ENCODE measurements at regions not wholly inside any gene's neighbourhood (a gene's known extent, or its start where the extent isn't known, plus 50 kb on each side); places are given as distances from the start of the nearest gene placed in this dataset.
"Not testable (repeated sequence)": the region's sequence is repeated elsewhere in the genome, so short reads cannot be mapped to it uniquely, and the experiment has no call there.

DNA sequence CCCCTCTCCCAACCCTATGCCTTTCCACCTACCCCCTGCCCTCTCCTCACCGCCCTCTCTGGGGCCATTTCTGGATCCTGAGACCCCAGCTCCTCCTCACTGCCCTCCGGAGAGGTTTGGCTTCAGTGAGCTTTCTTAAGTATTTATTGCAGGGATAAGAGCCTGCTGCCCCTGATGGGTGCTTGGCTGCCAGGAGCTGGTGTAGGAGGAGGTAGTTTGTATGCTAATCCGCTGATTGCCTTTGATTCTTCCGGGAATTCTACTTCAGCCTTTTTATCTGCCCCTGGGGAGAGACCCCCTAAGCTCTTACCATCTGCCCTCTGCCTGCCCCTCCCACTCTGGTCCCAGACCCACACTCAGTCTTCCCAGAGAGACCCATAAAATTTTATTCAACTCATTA, 263.5 kb upstream of the PODXL start:
- H3K27ac ChIP-seq, result no peak overlapping the region
- ChIA-PET CTCF (no interaction called here), POLR2A (ENCODE audit: low non-redundant PET) (no interaction called here)
- no peak for TF ChIP-seq CTCF (conservative IDR thresholded peaks at IDR 0.05; ENCODE audit: low read depth)
- DNase-seq (ENCODE audit: low spot score), result no peak

DNA sequence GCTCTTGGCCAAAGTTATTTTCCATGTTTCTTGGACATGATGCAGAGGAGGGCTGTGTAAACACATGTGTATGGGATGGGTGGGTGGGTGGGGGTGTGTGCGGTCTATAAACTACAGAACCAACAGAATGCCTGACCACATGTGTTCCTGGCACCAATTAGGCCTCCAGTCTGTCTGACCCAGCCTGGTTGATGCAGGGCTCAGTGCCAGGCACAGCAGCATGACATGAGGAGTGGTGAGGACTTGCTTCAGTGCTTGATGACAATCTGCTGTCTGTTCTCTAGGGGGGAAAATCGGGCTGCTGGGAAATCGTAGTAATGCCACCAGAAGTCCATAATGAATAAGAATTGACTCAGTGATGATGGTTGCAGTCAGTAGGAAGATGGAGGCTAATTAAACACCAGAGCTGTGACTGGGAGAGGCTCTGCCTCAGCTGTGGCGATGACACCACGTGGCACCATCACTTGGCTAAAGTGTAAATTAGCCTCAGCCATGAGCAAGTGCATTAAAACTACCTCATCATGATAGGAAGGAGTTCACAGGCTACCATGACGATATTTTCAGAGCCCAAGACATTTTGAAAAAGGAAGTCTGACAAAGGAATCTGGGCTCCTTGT, 260.1 kb upstream of the PODXL start:
- ChIA-PET POLR2A (ENCODE audit: low non-redundant PET) (no interaction called here), CTCF (interaction anchor here (0.8 kb wide), 1 partner anchor 42 kb away, joined by 3 read pairs; no protein-coding TSS in a partner anchor)
- no peak overlapping the region for H3K27ac ChIP-seq
- no peak for TF ChIP-seq CTCF (conservative IDR thresholded peaks at IDR 0.05; ENCODE audit: low read depth)
- DNase-seq (ENCODE audit: low spot score), result no peak

GRCh38 chr7:131808736-131809135, 252.3 kb upstream of the PODXL start:
- CTCF ChIA-PET, result no interaction called here
- no peak for DNase-seq (ENCODE audit: low spot score)
- POLR2A ChIA-PET (ENCODE audit: low non-redundant PET), result no interaction called here
- H3K27ac ChIP-seq, result no peak overlapping the region
- TF ChIP-seq CTCF (conservative IDR thresholded peaks at IDR 0.05; ENCODE audit: low read depth), result no peak

DNA sequence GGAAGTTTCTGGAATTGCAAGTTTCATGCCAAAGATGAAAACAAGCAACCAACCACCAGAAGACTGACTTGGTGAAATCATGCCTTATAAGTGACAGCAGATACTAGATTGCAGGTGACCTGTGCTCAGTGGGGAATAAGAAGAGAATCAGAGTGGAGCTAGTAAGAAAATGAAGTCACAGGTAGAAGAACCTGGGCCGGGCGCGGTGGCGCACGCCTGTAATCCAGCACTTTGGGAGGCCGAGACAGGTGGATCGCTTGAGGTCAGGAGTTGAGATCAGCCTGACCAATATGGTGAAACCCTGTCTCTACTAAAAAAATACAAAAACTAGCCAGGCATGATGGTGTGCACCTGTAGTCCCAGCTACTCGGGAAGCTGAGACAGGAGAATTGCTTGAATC, 251.7 kb upstream of the PODXL start:
- POLR2A ChIA-PET (ENCODE audit: low non-redundant PET); CTCF ChIA-PET; H3K27ac ChIP-seq; DNase-seq (ENCODE audit: low spot score): not testable (repeated sequence)

- H3K27ac ChIP-seq, result no peak overlapping the region
- no peak for DNase-seq (ENCODE audit: low spot score)
- ChIA-PET CTCF (no interaction called here), POLR2A (ENCODE audit: low non-redundant PET) (no interaction called here)
- no peak for TF ChIP-seq CTCF (conservative IDR thresholded peaks at IDR 0.05; ENCODE audit: low read depth)
These were observed 247.4 kb upstream of the PODXL start for GRCh38 chr7:131803816-131804215.

DNA sequence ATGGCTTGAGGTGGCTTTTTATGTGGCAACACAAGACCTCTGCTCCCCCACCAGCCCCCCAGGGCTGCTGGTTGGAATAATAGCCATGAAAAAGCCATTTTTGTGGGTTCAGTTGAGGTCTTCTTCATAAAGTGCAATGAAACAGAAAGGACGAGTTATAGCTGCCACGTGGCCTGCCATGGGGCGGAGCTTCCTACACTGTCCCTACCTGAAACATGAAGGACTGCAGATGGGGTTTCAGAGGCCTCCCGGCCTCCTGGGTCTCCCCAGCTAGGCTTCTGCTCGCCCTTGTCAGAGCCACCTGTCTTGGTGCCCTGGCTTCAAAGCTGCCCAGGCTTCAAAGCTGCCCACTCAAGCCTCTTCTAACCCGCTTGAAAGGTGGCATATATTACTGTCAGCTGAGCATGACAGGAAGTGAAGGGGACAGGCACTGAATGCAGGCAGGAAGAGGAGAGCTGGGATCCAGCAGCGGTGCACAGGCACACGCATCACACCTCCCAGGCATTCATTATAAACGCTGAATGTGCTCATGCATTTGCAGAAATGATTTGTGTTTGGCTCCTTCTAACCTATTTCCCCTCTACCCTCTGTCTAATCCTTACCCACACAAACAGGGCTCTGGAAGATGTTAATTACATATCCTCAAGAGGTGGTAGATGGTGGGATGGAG, 245.9 kb upstream of the PODXL start:
- no peak for DNase-seq (ENCODE audit: low spot score)
- no peak for TF ChIP-seq CTCF (conservative IDR thresholded peaks at IDR 0.05; ENCODE audit: low read depth)
- CTCF ChIA-PET, result no interaction called here
- H3K27ac ChIP-seq, result no peak overlapping the region
- POLR2A ChIA-PET (ENCODE audit: low non-redundant PET), result no interaction called here

GRCh38 chr7:131800531-131800930, 244.1 kb upstream of the PODXL start:
- CTCF ChIA-PET, result no interaction called here

More at GRCh38 chr7:131800531-131800930, 244.1 kb upstream of the PODXL start:
- no peak for DNase-seq (ENCODE audit: low spot score)
- POLR2A ChIA-PET (ENCODE audit: low non-redundant PET), result no interaction called here
- no peak for TF ChIP-seq CTCF (conservative IDR thresholded peaks at IDR 0.05; ENCODE audit: low read depth)
- no peak overlapping the region for H3K27ac ChIP-seq
